MM.1S (cell line): ENCODE measurements at regions not wholly inside any gene's neighbourhood (a gene's known extent, or its start where the extent isn't known, plus 50 kb on each side); places are given as distances from the start of the nearest gene placed in this dataset.

Experiments used
- DNase-seq: peaks from one replicate; pipeline ENCODE4 v3.0.0-alpha.2; 2015
- H2AFZ ChIP-seq: fragments of 300-600 bp; sonication (generic); 2 replicates; pipeline ENCODE4 v1.6.0; 2016; ENCODE audit warnings: antibody characterized with exemption, low read length
- H3F3A ChIP-seq: fragments of 300-600 bp; sonication (generic); 2 replicates; pipeline ENCODE4 v1.6.1; 2016; ENCODE audit warnings: mild to moderate bottlenecking, antibody characterized with exemption, low read length, moderate library complexity, mixed read lengths; ENCODE audit not compliant: insufficient read depth
- H3K27ac ChIP-seq: fragments of 300-600 bp; sonication (generic); 2 replicates; pipeline ENCODE4 v1.5.1; 2016; ENCODE audit warnings: mild to moderate bottlenecking, low read length
- H3K27me3 ChIP-seq: fragments of 300-600 bp; sonication (generic); replicated peaks from 2 replicates; pipeline ENCODE4 v1.6.0; 2016; ENCODE audit warnings: low read length; ENCODE audit not compliant: insufficient read depth
- H3K36me3 ChIP-seq: fragments of 300-600 bp; sonication (generic); replicated peaks from 2 replicates; pipeline ENCODE4 v1.6.1; 2016; ENCODE audit warnings: mild to moderate bottlenecking, low read length, mixed read lengths; ENCODE audit not compliant: insufficient read depth
- H3K4me1 ChIP-seq: fragments of 300-600 bp; sonication (generic); 2 replicates; pipeline ENCODE4 v1.6.1; 2016; ENCODE audit warnings: low read length, mixed read lengths
- H3K4me2 ChIP-seq: fragments of 300-600 bp; sonication (generic); 2 replicates; pipeline ENCODE4 v1.6.0; 2016; ENCODE audit warnings: low read depth, low read length
- H3K4me3 ChIP-seq: fragments of 300-600 bp; sonication (generic); 2 replicates; pipeline ENCODE4 v1.5.1; 2016; ENCODE audit warnings: low read length, mixed read lengths
- H3K79me2 ChIP-seq: fragments of 300-600 bp; sonication (generic); 2 replicates; pipeline ENCODE4 v1.6.1; 2016; ENCODE audit warnings: mixed run types, low read length, mixed read lengths
- H3K9ac ChIP-seq: fragments of 300-600 bp; sonication (generic); 2 replicates; pipeline ENCODE4 v1.6.1; 2016; ENCODE audit warnings: low read length, mixed read lengths
- H3K9me2 ChIP-seq: fragments of 300-600 bp; sonication (generic); replicated peaks from 2 replicates; pipeline ENCODE4 v1.6.1; 2016; ENCODE audit warnings: mild to moderate bottlenecking, low read length, mixed read lengths; ENCODE audit not compliant: insufficient read depth
- H3K9me3 ChIP-seq: fragments of 300-600 bp; sonication (generic); replicated peaks from 2 replicates; pipeline ENCODE4 v1.6.1; 2016; ENCODE audit warnings: mild to moderate bottlenecking, low read length, mixed read lengths; ENCODE audit not compliant: insufficient read depth
- H4K20me1 ChIP-seq: fragments of 300-600 bp; sonication (generic); 2 replicates; pipeline ENCODE4 v1.6.1; 2016; ENCODE audit warnings: mild to moderate bottlenecking, low read length, moderate library complexity, mixed read lengths; ENCODE audit not compliant: insufficient read depth
- EZH2 ChIP-seq: fragments of 300-600 bp; sonication (generic); optimal IDR thresholded peaks from 2 replicates; pipeline ENCODE3; 2017; ENCODE audit warnings: low read depth, mild to moderate bottlenecking, antibody characterized with exemption, low read length, mixed read lengths
- EZH2phosphoT487 ChIP-seq: fragments of 300-600 bp; sonication (generic); IDR thresholded peaks from 2 replicates; pipeline ENCODE4 v1.6.1; 2018; ENCODE audit warnings: antibody characterized with exemption, low read length
- TF ChIP-seq, protein P1 (sequence below): fragments of 300-600 bp; sonication (generic); IDR thresholded peaks from 2 replicates; pipeline ENCODE4 v1.5.1; 2016; ENCODE audit warnings: antibody characterized with exemption, low read length, mixed read lengths

GRCh38 chr21:14737922-14738321, 191.8 kb upstream of the SAMSN1 start:
- H2AFZ ChIP-seq = no peak overlapping the region
- H3K4me1 ChIP-seq = peaks cover 22% of the 10 kb centered on the region
- no peaks in the 10 kb centered on the region for H3K27me3 ChIP-seq
- H3K79me2 ChIP-seq = no peaks in the 10 kb centered on the region
- no peaks in the 10 kb centered on the region for H3K36me3 ChIP-seq
- DNase-seq = peak; percentile 74
- H3F3A ChIP-seq = peaks cover 5% of the 10 kb centered on the region; the same call in 1 of the 2 replicates
- no peaks in the 10 kb centered on the region for H3K9me3 ChIP-seq
- TF ChIP-seq EZH2phosphoT487 = no peak
- no peak for TF ChIP-seq EZH2
- TF ChIP-seq, protein P1, sequence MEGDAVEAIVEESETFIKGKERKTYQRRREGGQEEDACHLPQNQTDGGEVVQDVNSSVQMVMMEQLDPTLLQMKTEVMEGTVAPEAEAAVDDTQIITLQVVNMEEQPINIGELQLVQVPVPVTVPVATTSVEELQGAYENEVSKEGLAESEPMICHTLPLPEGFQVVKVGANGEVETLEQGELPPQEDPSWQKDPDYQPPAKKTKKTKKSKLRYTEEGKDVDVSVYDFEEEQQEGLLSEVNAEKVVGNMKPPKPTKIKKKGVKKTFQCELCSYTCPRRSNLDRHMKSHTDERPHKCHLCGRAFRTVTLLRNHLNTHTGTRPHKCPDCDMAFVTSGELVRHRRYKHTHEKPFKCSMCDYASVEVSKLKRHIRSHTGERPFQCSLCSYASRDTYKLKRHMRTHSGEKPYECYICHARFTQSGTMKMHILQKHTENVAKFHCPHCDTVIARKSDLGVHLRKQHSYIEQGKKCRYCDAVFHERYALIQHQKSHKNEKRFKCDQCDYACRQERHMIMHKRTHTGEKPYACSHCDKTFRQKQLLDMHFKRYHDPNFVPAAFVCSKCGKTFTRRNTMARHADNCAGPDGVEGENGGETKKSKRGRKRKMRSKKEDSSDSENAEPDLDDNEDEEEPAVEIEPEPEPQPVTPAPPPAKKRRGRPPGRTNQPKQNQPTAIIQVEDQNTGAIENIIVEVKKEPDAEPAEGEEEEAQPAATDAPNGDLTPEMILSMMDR = peak; percentile 79
- no peaks in the 10 kb centered on the region for H3K9me2 ChIP-seq
- no peak overlapping the region for H3K4me3 ChIP-seq
- H4K20me1 ChIP-seq = no peaks in the 10 kb centered on the region
- H3K27ac ChIP-seq = no peak overlapping the region
- no peak overlapping the region for H3K9ac ChIP-seq
- no peak overlapping the region for H3K4me2 ChIP-seq

- no peak overlapping the region for H2AFZ ChIP-seq
- no peak overlapping the region for H3K4me3 ChIP-seq
- H3F3A ChIP-seq = peaks cover 5% of the 10 kb centered on the region; the same call in 1 of the 2 replicates
- H3K9me2 ChIP-seq = no peaks in the 10 kb centered on the region
- no peaks in the 10 kb centered on the region for H4K20me1 ChIP-seq
- TF ChIP-seq EZH2 = no peak
- TF ChIP-seq, protein P1 = no peak
- TF ChIP-seq EZH2phosphoT487 = no peak
- no peak for DNase-seq
- no peaks in the 10 kb centered on the region for H3K27me3 ChIP-seq
- no peaks in the 10 kb centered on the region for H3K9me3 ChIP-seq
- H3K4me2 ChIP-seq = no peak overlapping the region
- no peak overlapping the region for H3K27ac ChIP-seq
- H3K36me3 ChIP-seq = no peaks in the 10 kb centered on the region
- no peaks in the 10 kb centered on the region for H3K79me2 ChIP-seq
- H3K9ac ChIP-seq = no peak overlapping the region
- peaks cover 22% of the 10 kb centered on the region for H3K4me1 ChIP-seq
Observed at GRCh38 chr21:14737284-14737691, 191.2 kb upstream of the SAMSN1 start.

- Histone ChIP-seq H3K27me3 (no peaks in the 10 kb centered on the region), H3K9me3 (no peaks in the 10 kb centered on the region), H3K27ac (peak overlapping the region; percentile 15; the same call in 1 of the 2 replicates), H3K79me2 (no peaks in the 10 kb centered on the region), H3F3A (peaks cover 5% of the 10 kb centered on the region; the same call in 1 of the 2 replicates), H2AFZ (no peak overlapping the region), H3K4me1 (peaks cover 22% of the 10 kb centered on the region), H3K4me3 (no peak overlapping the region), H3K9me2 (no peaks in the 10 kb centered on the region), H3K4me2 (no peak overlapping the region), H3K9ac (no peak overlapping the region), H3K36me3 (no peaks in the 10 kb centered on the region), H4K20me1 (no peaks in the 10 kb centered on the region)
- no peak for TF ChIP-seq EZH2phosphoT487
- TF ChIP-seq, protein P1 = no peak
- TF ChIP-seq EZH2 = no peak
- DNase-seq = no peak
Observed at GRCh38 chr21:14736672-14737071, 190.6 kb upstream of the SAMSN1 start.
